Pancreas (tissue), 10 donors: ENCODE measurements at regions not wholly inside any gene's neighbourhood (a gene's known extent, or its start where the extent isn't known, plus 50 kb on each side); places are given as distances from the start of the nearest gene placed in this dataset.
"Not testable (repeated sequence)": the region's sequence is repeated elsewhere in the genome, so short reads cannot be mapped to it uniquely, and the experiment has no call there.

Experiments
- ATAC-seq, 4 donors: fragments of 200-7000 bp; cut with Tn5 transposase; one replicate each; pipeline versions ENCODE4 v1.8.0 to v1.9.1; 2020; ENCODE audit warnings: mild to moderate bottlenecking in 4 of 4, moderate library complexity in 4 of 4
- DNase-seq, 6 donors: peaks; one replicate each; pipeline ENCODE4 v3.0.0-alpha.2; 2020
- FAIRE-seq: peaks from 2 replicates; lab custom pipeline; 2012; peaks lifted over from hg19 to GRCh38; lab: Jason Lieb, UNC
- H3K27ac ChIP-seq, 4 donors: fragments of 200-600 bp; sonication (generic); 1 replicate in 3 of 4; 2 replicates in 1 of 4; pipeline versions ENCODE4 v1.5.0 to v1.8.0; 2020
- H3K27me3 ChIP-seq, 4 donors: fragments of 200-600 bp; one replicate each; pipeline ENCODE4 v1.8.0; 2021
- H3K36me3 ChIP-seq, 3 donors: fragments of 200-600 bp; sonication (generic) in 1 of 3; one replicate each; pipeline versions ENCODE4 v1.5.0 to v1.8.0; 2020 to 2021
- H3K4me1 ChIP-seq, 3 donors: fragments of 200-600 bp; one replicate each; pipeline ENCODE4 v1.8.0; 2021
- H3K4me3 ChIP-seq, 4 donors: fragments of 200-600 bp; sonication (generic) in 2 of 4; one replicate each; pipeline versions ENCODE4 v1.5.0 to v1.8.0; 2020 to 2021
- H3K9me3 ChIP-seq, 4 donors: fragments of 200-600 bp; one replicate each; pipeline ENCODE4 v1.8.0; 2021
- WGBS, 2 donors: extraction: QIAGEN DNeasy Blood & Tissue Kit; methylation state at CpG; one replicate each; pipeline ENCODE4 v1.1.7; 2013; 5-methylcytosine and 5-hydroxymethylcytosine counted together
- intact Hi-C, 3 donors: fragments of 100-400 bp; cut with DNase I; formaldehyde crosslinking; loops; one replicate each; pipeline versions ENCODE4 v1.11.1 to v1.14.2; 2022
- TF ChIP-seq, protein P1 (sequence below), 4 donors: fragments of 200-600 bp; sonication (generic) in 3 of 4; IDR thresholded peaks; one replicate each; pipeline versions ENCODE4 v1.5.0 to v1.8.0; 2021; ENCODE audit warnings: antibody characterized with exemption in 4 of 4
- donor health status: healthy with polysubstance abuse.
- donor health status: DM: no; HTN: no; CAD: no; lungs with moderate emphysema.
- donor health status: DM: no; HTN: no; CAD: no.
- donor health status: control.
- donor health status: control.
- donor health status: Bipolar disorder and iron deficiency.
- donor health status: DM: yes; HTN: yes; CAD: no.
- donor health status: DM: no; HTN: no; CAD: no.
- donor health status: DM: no; HTN: no; CAD: no.
- donor health status: DM: yes; HTN: yes; CAD: no.

DNA sequence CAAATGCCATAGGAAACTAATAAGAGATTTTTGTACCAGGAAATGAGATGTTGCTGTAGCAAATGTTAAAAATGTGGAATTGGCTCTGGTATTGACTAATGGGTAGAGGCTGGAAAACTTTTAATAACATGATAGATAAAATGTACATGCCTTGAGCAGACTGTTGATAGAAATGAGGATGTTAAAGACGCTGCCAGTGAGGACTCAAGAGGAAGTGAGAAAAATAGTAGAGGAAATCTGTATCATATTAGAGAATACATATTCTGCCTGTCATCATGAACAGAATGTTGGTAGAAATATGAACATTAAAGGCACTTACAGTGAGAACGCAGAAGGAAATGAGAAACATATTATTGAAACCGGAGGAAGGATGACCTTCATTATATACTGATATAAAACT lies 577.2 kb upstream of the HTR2C start:
- no peaks in the 10 kb centered on the region for H3K4me1 ChIP-seq
- DNase-seq (no peak), ATAC-seq (no peak), FAIRE-seq (no peak)
- WGBS, 2 donors: 65 to 74% methylated on average over 3 of the region's 3 CpGs
- no peaks in the 10 kb centered on the region for H3K27me3 ChIP-seq
- intact Hi-C loops: no loop called here
- TF ChIP-seq, protein P1, sequence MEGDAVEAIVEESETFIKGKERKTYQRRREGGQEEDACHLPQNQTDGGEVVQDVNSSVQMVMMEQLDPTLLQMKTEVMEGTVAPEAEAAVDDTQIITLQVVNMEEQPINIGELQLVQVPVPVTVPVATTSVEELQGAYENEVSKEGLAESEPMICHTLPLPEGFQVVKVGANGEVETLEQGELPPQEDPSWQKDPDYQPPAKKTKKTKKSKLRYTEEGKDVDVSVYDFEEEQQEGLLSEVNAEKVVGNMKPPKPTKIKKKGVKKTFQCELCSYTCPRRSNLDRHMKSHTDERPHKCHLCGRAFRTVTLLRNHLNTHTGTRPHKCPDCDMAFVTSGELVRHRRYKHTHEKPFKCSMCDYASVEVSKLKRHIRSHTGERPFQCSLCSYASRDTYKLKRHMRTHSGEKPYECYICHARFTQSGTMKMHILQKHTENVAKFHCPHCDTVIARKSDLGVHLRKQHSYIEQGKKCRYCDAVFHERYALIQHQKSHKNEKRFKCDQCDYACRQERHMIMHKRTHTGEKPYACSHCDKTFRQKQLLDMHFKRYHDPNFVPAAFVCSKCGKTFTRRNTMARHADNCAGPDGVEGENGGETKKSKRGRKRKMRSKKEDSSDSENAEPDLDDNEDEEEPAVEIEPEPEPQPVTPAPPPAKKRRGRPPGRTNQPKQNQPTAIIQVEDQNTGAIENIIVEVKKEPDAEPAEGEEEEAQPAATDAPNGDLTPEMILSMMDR (IDR thresholded peaks at IDR 0.05): no peak
- H3K9me3 ChIP-seq: no peaks in the 10 kb centered on the region
- H3K36me3 ChIP-seq: no peaks in the 10 kb centered on the region
- no peak overlapping the region for H3K27ac ChIP-seq
- no peak overlapping the region for H3K4me3 ChIP-seq

DNA sequence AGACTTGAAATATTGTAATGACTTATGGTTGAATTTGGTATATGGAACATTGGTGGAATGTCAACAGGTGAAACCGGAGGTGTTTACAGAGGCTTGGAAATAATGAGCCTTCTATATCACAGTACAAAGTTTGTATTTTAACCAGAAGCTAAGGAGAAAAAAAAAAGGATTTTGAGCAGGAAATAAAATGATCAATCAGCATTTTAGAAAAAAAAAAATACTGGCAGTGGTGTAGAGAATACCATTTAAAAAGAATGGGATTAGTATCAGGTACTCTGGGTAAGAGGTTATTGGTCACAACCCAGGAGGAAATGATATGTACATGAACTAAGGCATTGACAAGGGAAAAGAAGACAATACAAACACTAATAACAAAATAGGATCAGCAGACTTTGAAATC lies 587.1 kb upstream of the HTR2C start:
- no peak for FAIRE-seq
- Histone ChIP-seq H3K27ac (no peak overlapping the region), H3K4me1 (no peaks in the 10 kb centered on the region), H3K9me3 (no peaks in the 10 kb centered on the region), H3K4me3 (no peak overlapping the region), H3K36me3 (no peaks in the 10 kb centered on the region), H3K27me3 (peaks cover 0 to 5% (median 0%) of the 10 kb centered on the region in 4 donors)
- ATAC-seq: no peak
- no peak for DNase-seq
- 3 to 65% methylated on average over 1 of the region's 1 CpG for WGBS, 2 donors
- TF ChIP-seq, protein P1 (IDR thresholded peaks at IDR 0.05): no peak
- intact Hi-C loops: no loop called here

DNA sequence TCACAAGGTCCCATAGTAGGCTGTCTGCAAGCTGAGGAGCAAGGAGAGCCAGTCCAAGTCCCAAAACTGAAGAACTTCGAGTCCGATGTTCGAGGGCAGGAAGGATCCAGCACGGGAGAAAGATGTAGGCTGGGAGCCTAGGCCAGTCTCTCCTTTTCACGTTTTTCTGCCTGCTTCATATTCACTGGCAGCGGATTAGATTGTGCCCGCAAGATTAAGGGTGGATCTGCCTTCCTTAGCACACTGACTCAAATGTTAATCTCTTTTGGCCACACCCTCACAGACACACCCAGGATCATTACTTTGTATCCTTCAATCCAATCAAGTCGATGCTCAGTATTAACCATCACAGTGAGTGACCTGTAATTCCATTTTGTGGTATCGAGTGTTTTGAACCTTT lies 592.2 kb upstream of the HTR2C start:
- H3K27me3 ChIP-seq, FAIRE-seq, H3K4me3 ChIP-seq, H3K36me3 ChIP-seq, ATAC-seq, H3K27ac ChIP-seq, H3K4me1 ChIP-seq, DNase-seq, intact Hi-C loops, H3K9me3 ChIP-seq: not testable (repeated sequence)
- WGBS, 2 donors: 63 to 64% methylated on average over 9 of the region's 9 CpGs

DNA sequence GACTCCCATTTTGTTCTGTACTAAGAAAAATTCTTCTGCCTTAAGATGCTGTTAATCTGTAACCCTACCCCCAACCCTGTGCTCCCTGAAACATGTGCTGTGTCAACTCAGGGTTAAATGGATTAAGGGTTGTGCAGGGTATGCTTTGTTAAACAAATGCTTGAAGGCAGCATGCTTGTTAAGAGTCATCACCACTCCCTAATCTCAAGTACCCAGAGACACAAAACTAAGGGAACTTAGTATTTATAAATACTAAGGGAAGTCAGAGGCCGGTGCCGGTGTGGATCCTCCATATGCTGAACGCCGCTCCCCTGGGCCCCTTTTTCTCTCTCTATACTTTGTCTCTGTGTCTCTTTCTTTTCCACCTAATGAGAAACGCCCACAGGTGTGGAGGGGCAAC lies 593.2 kb upstream of the HTR2C start:
- H3K36me3 ChIP-seq, FAIRE-seq, H3K9me3 ChIP-seq, H3K27ac ChIP-seq, H3K4me1 ChIP-seq, H3K4me3 ChIP-seq, H3K27me3 ChIP-seq, DNase-seq, intact Hi-C loops, ATAC-seq: not testable (repeated sequence)
- whole genome bisulfite sequencing, 2 donors: 15 to 18% methylated on average over 5 of the region's 5 CpGs

DNA sequence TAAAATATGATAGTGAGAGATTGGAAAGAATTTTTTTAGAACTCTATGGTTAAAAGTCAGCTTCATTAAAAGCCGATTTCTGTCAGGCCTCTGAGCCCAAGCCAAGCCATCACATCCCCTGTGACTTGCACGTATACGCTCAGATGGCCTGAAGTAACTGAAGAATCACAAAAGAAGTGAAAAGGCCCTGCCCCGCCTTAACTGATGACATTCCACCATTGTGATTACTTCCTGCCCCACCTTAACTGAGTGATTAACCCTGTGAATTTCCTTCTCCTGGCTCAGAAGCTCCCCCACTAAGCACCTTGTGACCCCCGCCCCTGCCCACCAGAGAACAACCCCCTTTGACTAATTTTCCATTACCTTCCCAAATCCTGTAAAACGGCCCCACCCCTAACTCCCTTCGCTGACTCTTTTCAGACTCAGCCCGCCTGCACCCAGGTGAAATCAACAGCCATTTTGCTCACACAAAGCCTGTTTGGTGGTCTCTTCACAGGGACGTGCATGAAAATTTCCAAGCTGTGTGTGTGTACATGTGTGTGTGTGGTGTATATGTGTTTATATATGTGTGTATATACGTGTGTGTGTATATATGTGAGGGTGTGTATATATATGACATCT lies 595.5 kb upstream of the HTR2C start:
- 67 to 69% methylated on average over 10 of the region's 10 CpGs for WGBS, 2 donors
- H3K36me3 ChIP-seq, intact Hi-C loops, H3K27ac ChIP-seq, DNase-seq, H3K4me3 ChIP-seq, H3K9me3 ChIP-seq, H3K4me1 ChIP-seq, ATAC-seq, FAIRE-seq, H3K27me3 ChIP-seq: not testable (repeated sequence)

DNA sequence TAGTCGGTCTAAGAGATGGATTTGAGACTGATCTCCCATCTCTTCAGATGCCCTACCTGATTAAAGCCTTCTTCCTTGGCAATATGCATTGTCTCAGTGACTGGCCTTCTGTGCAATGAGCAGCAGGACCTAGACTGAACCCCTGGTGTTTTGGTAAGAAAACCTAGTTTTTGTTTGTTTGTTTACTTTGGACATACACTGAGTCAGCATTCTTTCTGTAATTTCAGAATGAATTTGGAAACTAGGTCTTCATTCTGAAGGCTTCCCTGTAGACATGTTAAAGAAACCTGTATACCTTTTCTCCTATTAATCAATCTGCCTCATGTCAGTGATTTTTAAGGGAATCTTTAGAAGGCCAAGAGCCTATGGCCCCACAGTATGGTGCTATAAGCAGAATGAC lies 597.5 kb upstream of the HTR2C start:
- H3K9me3 ChIP-seq: no peaks in the 10 kb centered on the region
- no peak for ATAC-seq
- no peak for DNase-seq
- H3K27me3 ChIP-seq: no peaks in the 10 kb centered on the region
- 65 to 70% methylated on average over 1 of the region's 1 CpG for WGBS, 2 donors
- no peaks in the 10 kb centered on the region for H3K4me1 ChIP-seq
- intact Hi-C loops: no loop called here
- no peak overlapping the region for H3K27ac ChIP-seq
- FAIRE-seq: no peak
- no peak overlapping the region for H3K4me3 ChIP-seq
- TF ChIP-seq, protein P1 (IDR thresholded peaks at IDR 0.05): no peak
- no peaks in the 10 kb centered on the region for H3K36me3 ChIP-seq
